OCI-LY7 (cell line): ENCODE measurements at regions not wholly inside any gene's neighbourhood (a gene's known extent, or its start where the extent isn't known, plus 50 kb on each side); places are given as distances from the start of the nearest gene placed in this dataset.

Experiments
- BruUV-seq: library from RNA; stranded (reverse); fragments of 400-500 nt; replicated peaks from 2 replicates; lab custom pipeline; 2021; lab: Mats Ljungman, UMichigan
- CTCF ChIA-PET: fragments of 300-600 bp; sonication (Branson Sonifier 250); formaldehyde crosslinking; loops from one replicate; lab custom pipeline; 2022; ENCODE audit warnings: antibody characterized with exemption; ENCODE audit not compliant: unreplicated experiment; lab: Charles Lee
- POLR2A ChIA-PET: fragments of 300-600 bp; sonication (Branson Sonifier 250); formaldehyde crosslinking; loops from one replicate; lab custom pipeline; 2022; ENCODE audit warnings: antibody characterized with exemption; lab: Charles Lee
- DNase-seq: peaks from one replicate; pipeline ENCODE4 v3.0.0-alpha.2; 2015; ENCODE audit warnings: low spot score
- H2AFZ ChIP-seq: fragments of 200-600 bp; sonication (generic), shearing (Covaris generic); 2 replicates; pipeline ENCODE4 v1.6.1; 2014; ENCODE audit warnings: mild to moderate bottlenecking, antibody characterized with exemption, low read length, moderate library complexity
- H3K27ac ChIP-seq: fragments of 200-600 bp; sonication (generic); 2 replicates; pipeline ENCODE4 v1.5.1; 2014; ENCODE audit warnings: mixed run types, low read depth, mild to moderate bottlenecking, moderate library complexity, low read length, inconsistent platforms; ENCODE audit not compliant: poor library complexity, severe bottlenecking
- H3K36me3 ChIP-seq: fragments of 200-600 bp; sonication (generic); 2 replicates; pipeline ENCODE4 v1.6.1; 2014; ENCODE audit warnings: mild to moderate bottlenecking, antibody characterized with exemption, low read length, moderate library complexity, mixed read lengths; ENCODE audit not compliant: insufficient read depth
- H3K4me1 ChIP-seq: fragments of 200-600 bp; sonication (generic); 2 replicates; pipeline ENCODE4 v1.5.1; 2014; ENCODE audit warnings: mild to moderate bottlenecking, low read length; ENCODE audit not compliant: insufficient read depth, poor library complexity, severe bottlenecking
- H3K4me2 ChIP-seq: fragments of 200-600 bp; sonication (generic); 2 replicates; pipeline ENCODE4 v1.6.1; 2014; ENCODE audit warnings: mild to moderate bottlenecking, low read length
- H3K4me3 ChIP-seq: fragments of 200-600 bp; sonication (generic); 2 replicates; pipeline ENCODE4 v1.5.1; 2014; ENCODE audit warnings: mild to moderate bottlenecking, low read depth, low read length; ENCODE audit not compliant: poor library complexity, severe bottlenecking
- H3K79me2 ChIP-seq: fragments of 200-600 bp; sonication (generic); 2 replicates; pipeline ENCODE4 v1.6.1; 2016; ENCODE audit warnings: low read depth, mild to moderate bottlenecking, low read length, moderate library complexity, mixed read lengths; ENCODE audit not compliant: insufficient read depth
- H3K9me2 ChIP-seq: fragments of 200-600 bp; sonication (generic); 2 replicates; pipeline ENCODE4 v1.6.1; 2016; ENCODE audit warnings: mild to moderate bottlenecking, low read length, mixed read lengths; ENCODE audit not compliant: insufficient read depth
- H3K9me3 ChIP-seq: fragments of 200-600 bp; sonication (generic); 2 replicates; pipeline ENCODE4 v1.6.1; 2014; ENCODE audit warnings: mild to moderate bottlenecking, mixed run types, low read length, mixed read lengths
- H4K20me1 ChIP-seq: fragments of 200-600 bp; sonication (generic); 2 replicates; pipeline ENCODE4 v1.6.1; 2014; ENCODE audit warnings: mild to moderate bottlenecking, antibody characterized with exemption, low read length, moderate library complexity, mixed read lengths; ENCODE audit not compliant: insufficient read depth
- EZH2phosphoT487 ChIP-seq: fragments of 200-600 bp; sonication (generic); IDR thresholded peaks from 2 replicates; pipeline ENCODE4 v1.6.1; 2018; ENCODE audit warnings: low read depth, borderline replicate concordance, mild to moderate bottlenecking, mixed run types, antibody characterized with exemption, low read length, moderate library complexity, mixed read lengths
- intact Hi-C: fragments of 100-400 bp; cut with micrococcal nuclease; formaldehyde crosslinking; loops from one replicate; pipeline ENCODE4 v1.10.0; 2022; ENCODE audit not compliant: unreplicated experiment
- TF ChIP-seq, protein P1 (sequence below): fragments of 200-600 bp; sonication (generic); conservative IDR thresholded peaks from 2 replicates; pipeline ENCODE4 v1.5.1; 2014; ENCODE audit warnings: mild to moderate bottlenecking, antibody characterized with exemption, low read length, moderate library complexity, mixed read lengths

DNA sequence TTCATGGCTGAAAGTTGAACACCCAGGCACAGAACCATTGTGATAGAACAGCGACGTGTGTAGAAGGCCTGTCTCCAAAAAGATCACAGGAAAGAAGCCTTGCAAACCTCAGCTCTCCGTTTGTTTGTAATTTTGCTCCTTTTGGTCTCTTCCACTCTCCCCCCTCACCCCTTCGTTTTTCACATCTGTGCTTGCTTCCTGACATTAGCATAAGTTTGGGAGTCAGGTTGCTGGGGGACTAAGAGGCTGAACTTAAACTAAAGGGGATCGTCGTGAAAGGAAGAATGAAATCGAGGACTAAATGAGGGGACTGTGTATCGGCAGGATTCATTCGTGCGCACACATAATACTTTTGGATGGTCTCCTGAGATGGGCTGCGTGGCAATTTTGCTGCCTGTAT is 200.6 kb downstream of the BCAT1 start:
- H2AFZ ChIP-seq = no peak overlapping the region
- H3K9me3 ChIP-seq = no peaks in the 10 kb centered on the region
- intact Hi-C loops = no loop called here
- H3K4me2 ChIP-seq = no peak overlapping the region
- H3K4me3 ChIP-seq = no peak overlapping the region
- no peaks in the 10 kb centered on the region for H3K4me1 ChIP-seq
- no peaks in the 10 kb centered on the region for H3K36me3 ChIP-seq
- no peaks in the 10 kb centered on the region for H3K9me2 ChIP-seq
- POLR2A ChIA-PET = no interaction called here
- DNase-seq = no peak
- CTCF ChIA-PET = no interaction called here
- no peaks in the 10 kb centered on the region for H4K20me1 ChIP-seq
- no TSS peak for BruUV-seq
- TF ChIP-seq EZH2phosphoT487 = no peak
- TF ChIP-seq, protein P1, sequence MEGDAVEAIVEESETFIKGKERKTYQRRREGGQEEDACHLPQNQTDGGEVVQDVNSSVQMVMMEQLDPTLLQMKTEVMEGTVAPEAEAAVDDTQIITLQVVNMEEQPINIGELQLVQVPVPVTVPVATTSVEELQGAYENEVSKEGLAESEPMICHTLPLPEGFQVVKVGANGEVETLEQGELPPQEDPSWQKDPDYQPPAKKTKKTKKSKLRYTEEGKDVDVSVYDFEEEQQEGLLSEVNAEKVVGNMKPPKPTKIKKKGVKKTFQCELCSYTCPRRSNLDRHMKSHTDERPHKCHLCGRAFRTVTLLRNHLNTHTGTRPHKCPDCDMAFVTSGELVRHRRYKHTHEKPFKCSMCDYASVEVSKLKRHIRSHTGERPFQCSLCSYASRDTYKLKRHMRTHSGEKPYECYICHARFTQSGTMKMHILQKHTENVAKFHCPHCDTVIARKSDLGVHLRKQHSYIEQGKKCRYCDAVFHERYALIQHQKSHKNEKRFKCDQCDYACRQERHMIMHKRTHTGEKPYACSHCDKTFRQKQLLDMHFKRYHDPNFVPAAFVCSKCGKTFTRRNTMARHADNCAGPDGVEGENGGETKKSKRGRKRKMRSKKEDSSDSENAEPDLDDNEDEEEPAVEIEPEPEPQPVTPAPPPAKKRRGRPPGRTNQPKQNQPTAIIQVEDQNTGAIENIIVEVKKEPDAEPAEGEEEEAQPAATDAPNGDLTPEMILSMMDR = no peak
- no peak overlapping the region for H3K27ac ChIP-seq
- no peaks in the 10 kb centered on the region for H3K79me2 ChIP-seq

DNA sequence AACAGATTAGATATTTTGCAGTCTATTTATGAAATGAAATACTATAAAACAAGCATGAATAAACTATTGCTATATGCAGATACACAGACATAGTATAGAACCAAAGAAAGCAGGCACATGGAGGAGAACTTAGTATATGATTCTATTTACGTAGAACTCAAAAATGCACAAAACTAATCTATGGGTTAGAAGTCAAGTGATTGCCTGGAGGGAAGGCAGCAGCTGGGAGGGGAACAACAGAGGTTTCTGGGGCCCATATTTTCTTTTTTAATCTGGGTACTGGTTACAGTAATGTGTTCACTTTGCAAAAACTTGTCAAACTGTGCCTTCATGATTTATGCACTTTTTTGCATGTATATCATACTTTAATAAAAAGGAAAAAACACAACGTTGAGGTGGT is 202.0 kb downstream of the BCAT1 start:
- BruUV-seq = no TSS peak
- Histone ChIP-seq H3K36me3 (no peaks in the 10 kb centered on the region), H3K4me1 (peaks cover 7% of the 10 kb centered on the region), H3K79me2 (no peaks in the 10 kb centered on the region), H3K9me3 (no peaks in the 10 kb centered on the region), H3K4me2 (no peak overlapping the region), H2AFZ (no peak overlapping the region), H3K4me3 (no peak overlapping the region), H4K20me1 (no peaks in the 10 kb centered on the region), H3K27ac (no peak overlapping the region), H3K9me2 (no peaks in the 10 kb centered on the region)
- POLR2A ChIA-PET = interaction anchor here (1.0 to 1.4 kb wide), 2 partner anchors 8 to 40 kb away, joined by 3 read pairs; no protein-coding TSS in a partner anchor
- CTCF ChIA-PET = no interaction called here
- no peak for TF ChIP-seq EZH2phosphoT487
- TF ChIP-seq, protein P1 = no peak
- intact Hi-C loops = no loop called here
- DNase-seq = no peak

DNA sequence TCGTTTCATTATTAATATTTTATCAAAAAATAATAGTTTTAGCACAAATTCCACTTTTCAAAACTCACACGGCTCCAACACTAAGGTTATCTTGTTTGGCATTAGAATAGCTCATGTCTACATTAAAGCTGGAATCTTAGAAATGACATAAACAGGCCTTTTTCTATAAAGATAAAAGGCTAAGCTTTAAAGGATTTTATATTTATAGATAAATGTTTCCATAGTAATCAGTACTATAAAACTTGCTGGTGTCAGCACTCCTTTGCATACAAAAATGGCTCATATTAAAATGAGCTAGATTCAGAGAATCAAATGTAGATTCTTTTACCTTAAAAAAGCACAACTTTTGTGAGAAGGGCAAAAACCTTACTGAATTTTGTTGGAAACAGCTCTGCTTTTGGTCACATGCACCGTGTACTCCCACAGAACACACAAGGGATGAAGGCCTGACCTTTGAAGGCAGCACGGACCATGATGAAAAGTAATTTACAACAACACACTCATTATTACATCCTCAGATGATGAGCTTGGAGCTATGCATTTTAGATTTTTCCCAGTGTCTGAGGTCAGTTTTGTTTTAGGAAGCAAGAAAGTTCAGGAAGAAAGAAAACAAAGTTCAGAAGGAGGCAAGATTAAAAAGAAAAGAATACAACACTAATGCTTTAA is 202.8 kb downstream of the BCAT1 start:
- intact Hi-C loops = no loop called here
- no peak overlapping the region for H2AFZ ChIP-seq
- H3K27ac ChIP-seq = no peak overlapping the region
- ChIA-PET CTCF (no interaction called here), POLR2A (interaction anchor here (1.0 to 1.4 kb wide), 2 partner anchors 9 to 40 kb away, joined by 3 read pairs; no protein-coding TSS in a partner anchor)
- no peaks in the 10 kb centered on the region for H3K79me2 ChIP-seq
- DNase-seq = no peak
- no peaks in the 10 kb centered on the region for H4K20me1 ChIP-seq
- no peaks in the 10 kb centered on the region for H3K36me3 ChIP-seq
- H3K9me3 ChIP-seq = no peaks in the 10 kb centered on the region
- H3K4me1 ChIP-seq = peaks cover 7% of the 10 kb centered on the region
- H3K9me2 ChIP-seq = no peaks in the 10 kb centered on the region
- no peak overlapping the region for H3K4me2 ChIP-seq
- no TSS peak for BruUV-seq
- no peak overlapping the region for H3K4me3 ChIP-seq
- TF ChIP-seq EZH2phosphoT487 = no peak
- TF ChIP-seq, protein P1 = no peak
